Parathyroid adenoma (tissue), 2 donors: ENCODE measurements at regions not wholly inside any gene's neighbourhood (a gene's known extent, or its start where the extent isn't known, plus 50 kb on each side); places are given as distances from the start of the nearest gene placed in this dataset.

Experiments
- H2AFZ ChIP-seq: fragments of 300-600 bp; sonication (generic); one replicate; pipeline ENCODE4 v1.7.0; 2017; ENCODE audit warnings: antibody characterized with exemption, mild to moderate bottlenecking
- H3K27ac ChIP-seq: fragments of 300-600 bp; sonication (generic); one replicate; pipeline ENCODE4 v1.7.0; 2017
- H3K27me3 ChIP-seq: fragments of 300-600 bp; sonication (generic); one replicate; pipeline ENCODE4 v1.7.0; 2017; ENCODE audit warnings: low read length; ENCODE audit not compliant: control insufficient read depth, insufficient read depth
- H3K36me3 ChIP-seq: fragments of 300-600 bp; sonication (generic); one replicate; pipeline ENCODE4 v1.7.0; 2017; ENCODE audit warnings: low read length; ENCODE audit not compliant: control insufficient read depth, insufficient read depth
- H3K4me1 ChIP-seq: fragments of 300-600 bp; sonication (generic); one replicate; pipeline ENCODE4 v1.7.0; 2017; ENCODE audit warnings: control low read depth
- H3K4me2 ChIP-seq: fragments of 300-600 bp; sonication (generic); one replicate; pipeline ENCODE4 v1.7.0; 2017; ENCODE audit warnings: low read length
- H3K4me3 ChIP-seq: fragments of 300-600 bp; sonication (generic); one replicate; pipeline ENCODE4 v1.7.0; 2017; ENCODE audit warnings: low read depth, low read length
- H3K79me2 ChIP-seq: fragments of 300-600 bp; sonication (generic); one replicate; pipeline ENCODE4 v1.7.0; 2017; ENCODE audit warnings: control low read depth
- H3K9ac ChIP-seq: fragments of 300-600 bp; sonication (generic); one replicate; pipeline ENCODE4 v1.7.0; 2017; ENCODE audit warnings: mild to moderate bottlenecking
- H3K9me3 ChIP-seq: fragments of 300-600 bp; sonication (generic); one replicate; pipeline ENCODE4 v1.7.0; 2017; ENCODE audit warnings: low read length; ENCODE audit not compliant: control insufficient read depth
- TF ChIP-seq, protein P1 (sequence below): fragments of 300-600 bp; sonication (generic); IDR thresholded peaks from one replicate; pipeline ENCODE4 v1.7.0; 2017; ENCODE audit warnings: antibody characterized with exemption, mild to moderate bottlenecking
- donor health status: primary hyperparathyroidism.

DNA sequence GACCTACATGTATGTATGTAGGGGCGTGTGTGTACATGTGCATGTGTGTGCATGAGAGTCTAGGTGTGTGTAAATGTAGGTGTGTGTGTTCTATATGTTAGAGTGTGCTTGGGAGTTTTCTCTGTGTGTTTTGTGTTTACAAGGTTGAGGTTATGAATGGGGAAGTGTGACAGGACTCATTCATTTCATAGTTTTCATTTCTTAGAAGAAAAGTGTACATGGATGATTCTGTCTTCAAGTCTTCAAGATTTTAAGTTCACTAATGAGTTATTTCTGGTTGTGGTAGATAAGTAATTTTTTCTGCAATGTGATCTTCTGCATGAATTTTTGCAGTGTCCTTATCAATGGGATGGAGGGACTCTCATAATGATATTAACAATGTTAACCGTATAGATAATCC is 118.2 kb upstream of the SLC10A2 start:
- Histone ChIP-seq H3K4me3 (no peak overlapping the region), H3K36me3 (no peaks in the 10 kb centered on the region), H3K9ac (no peak overlapping the region), H3K27ac (no peak overlapping the region), H2AFZ (no peak overlapping the region), H3K4me2 (no peak overlapping the region), H3K27me3 (no peaks in the 10 kb centered on the region), H3K79me2 (no peaks in the 10 kb centered on the region), H3K9me3 (no peaks in the 10 kb centered on the region), H3K4me1 (no peaks in the 10 kb centered on the region)
- TF ChIP-seq, protein P1, sequence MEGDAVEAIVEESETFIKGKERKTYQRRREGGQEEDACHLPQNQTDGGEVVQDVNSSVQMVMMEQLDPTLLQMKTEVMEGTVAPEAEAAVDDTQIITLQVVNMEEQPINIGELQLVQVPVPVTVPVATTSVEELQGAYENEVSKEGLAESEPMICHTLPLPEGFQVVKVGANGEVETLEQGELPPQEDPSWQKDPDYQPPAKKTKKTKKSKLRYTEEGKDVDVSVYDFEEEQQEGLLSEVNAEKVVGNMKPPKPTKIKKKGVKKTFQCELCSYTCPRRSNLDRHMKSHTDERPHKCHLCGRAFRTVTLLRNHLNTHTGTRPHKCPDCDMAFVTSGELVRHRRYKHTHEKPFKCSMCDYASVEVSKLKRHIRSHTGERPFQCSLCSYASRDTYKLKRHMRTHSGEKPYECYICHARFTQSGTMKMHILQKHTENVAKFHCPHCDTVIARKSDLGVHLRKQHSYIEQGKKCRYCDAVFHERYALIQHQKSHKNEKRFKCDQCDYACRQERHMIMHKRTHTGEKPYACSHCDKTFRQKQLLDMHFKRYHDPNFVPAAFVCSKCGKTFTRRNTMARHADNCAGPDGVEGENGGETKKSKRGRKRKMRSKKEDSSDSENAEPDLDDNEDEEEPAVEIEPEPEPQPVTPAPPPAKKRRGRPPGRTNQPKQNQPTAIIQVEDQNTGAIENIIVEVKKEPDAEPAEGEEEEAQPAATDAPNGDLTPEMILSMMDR: no peak

DNA sequence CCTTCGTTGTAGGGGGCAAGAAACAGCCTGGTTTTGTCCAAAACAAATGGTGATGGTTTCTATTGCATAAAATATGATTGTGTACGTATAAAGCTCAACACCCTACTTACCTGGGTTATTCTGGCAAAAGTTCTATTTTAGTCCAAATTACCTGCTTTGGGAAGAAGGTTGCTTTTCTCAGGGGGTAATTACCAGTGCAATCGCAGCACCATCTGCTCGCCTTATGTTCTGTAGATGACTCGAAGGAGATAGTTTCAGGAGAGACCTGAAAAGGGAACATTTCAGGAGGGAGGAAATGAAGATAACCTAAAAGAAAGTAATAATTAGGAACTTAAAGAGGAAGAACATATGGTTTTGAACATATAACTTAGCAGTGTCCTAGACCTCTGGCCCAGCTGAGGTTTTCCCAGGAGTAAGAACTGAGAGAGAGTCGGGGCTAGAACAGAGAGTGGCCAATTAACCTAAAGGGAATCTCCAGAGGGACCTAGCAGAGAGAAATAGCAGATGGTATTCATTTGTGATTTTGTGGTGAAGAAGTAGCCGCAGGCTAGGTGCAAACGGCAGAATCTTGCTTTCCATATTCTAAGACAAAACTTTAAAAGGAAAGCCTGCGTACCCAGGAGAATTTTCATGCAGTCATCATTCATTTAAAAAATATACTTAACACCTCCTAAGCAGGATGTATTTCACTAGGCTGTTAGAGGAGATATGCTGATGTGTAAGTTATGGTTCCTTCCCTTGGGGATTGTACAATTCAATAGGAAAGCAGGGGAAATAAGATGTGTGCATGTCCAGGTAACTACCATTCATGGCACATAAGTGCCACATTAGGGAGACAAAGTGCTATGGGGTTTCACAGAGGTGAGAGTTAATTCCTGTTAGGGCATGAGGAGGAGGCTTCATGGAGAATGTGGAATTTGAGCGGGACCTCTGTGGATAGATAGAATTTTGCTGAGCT is 113.0 kb upstream of the SLC10A2 start:
- Histone ChIP-seq H3K27me3 (no peaks in the 10 kb centered on the region), H3K4me2 (no peak overlapping the region), H3K27ac (no peak overlapping the region), H3K79me2 (no peaks in the 10 kb centered on the region), H3K4me3 (no peak overlapping the region), H3K36me3 (no peaks in the 10 kb centered on the region), H3K4me1 (no peaks in the 10 kb centered on the region), H2AFZ (no peak overlapping the region), H3K9me3 (no peaks in the 10 kb centered on the region), H3K9ac (no peak overlapping the region)
- TF ChIP-seq, protein P1: no peak

GRCh38 chr13:103174966-103175365 is 108.7 kb upstream of the SLC10A2 start:
- Histone ChIP-seq H3K27ac (no peak overlapping the region), H3K4me1 (no peaks in the 10 kb centered on the region), H3K9me3 (no peaks in the 10 kb centered on the region), H3K36me3 (no peaks in the 10 kb centered on the region), H3K9ac (no peak overlapping the region), H2AFZ (no peak overlapping the region), H3K4me2 (no peak overlapping the region), H3K79me2 (no peaks in the 10 kb centered on the region), H3K27me3 (no peaks in the 10 kb centered on the region), H3K4me3 (no peak overlapping the region)
- TF ChIP-seq, protein P1: no peak

GRCh38 chr13:103168901-103169508 is 102.8 kb upstream of the SLC10A2 start:
- TF ChIP-seq, protein P1: no peak

More at GRCh38 chr13:103168901-103169508, 102.8 kb upstream of the SLC10A2 start:
- Histone ChIP-seq H3K9ac (no peak overlapping the region), H3K79me2 (no peaks in the 10 kb centered on the region), H3K36me3 (no peaks in the 10 kb centered on the region), H3K4me2 (no peak overlapping the region), H3K4me1 (no peaks in the 10 kb centered on the region), H2AFZ (no peak overlapping the region), H3K9me3 (no peaks in the 10 kb centered on the region), H3K27me3 (no peaks in the 10 kb centered on the region), H3K4me3 (no peak overlapping the region), H3K27ac (no peak overlapping the region)
